ENCODE measurements at regions not wholly inside any gene's neighbourhood (a gene's known extent, or its start where the extent isn't known, plus 50 kb on each side); places are given as distances from the start of the nearest gene placed in this dataset.

DNA sequence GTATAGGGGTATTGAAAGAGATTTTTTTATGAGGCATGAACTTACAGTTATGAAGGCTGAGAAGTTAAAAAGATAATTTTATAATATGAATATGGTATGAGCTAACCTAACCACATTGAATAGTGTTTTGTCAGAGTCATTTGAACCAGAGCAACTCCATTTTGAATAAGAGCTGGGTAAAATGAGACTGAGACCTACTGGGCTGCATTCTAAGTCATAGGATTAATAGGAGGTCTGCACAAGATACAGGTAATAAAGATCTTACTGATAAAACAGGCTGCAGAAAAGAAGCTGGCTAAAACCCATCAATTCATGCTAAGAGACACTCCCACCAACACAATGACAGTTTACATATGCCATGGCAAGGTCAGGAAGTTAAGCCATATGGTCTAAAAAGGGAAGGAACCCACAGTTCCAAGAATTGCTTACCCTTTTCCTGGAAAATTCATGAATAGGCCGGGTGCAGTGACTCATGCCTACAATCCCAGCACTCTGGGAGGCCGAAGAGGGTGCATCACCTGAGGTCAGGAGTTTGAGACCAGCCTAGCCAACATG, 209.2 kb downstream of the TECRL start:
- BruUV-seq (replicated peaks), result no TSS peak
- no peak for ATAC-seq
- Histone ChIP-seq H3K9me3 (ENCODE audit: low read length) (no peaks in the 10 kb centered on the region), H3K36me3 (replicated peaks in 1 of 2; ENCODE audit: control insufficient read depth in 1 of 2, insufficient read depth in 2 of 2, low read length in 2 of 2) (no peaks in the 10 kb centered on the region), H3K27me3 (ENCODE audit: control insufficient read depth in 1 of 2, insufficient read depth in 2 of 2, low read length in 2 of 2) (no peaks in the 10 kb centered on the region), H3K79me2 (ENCODE audit: insufficient read depth, low read length) (no peaks in the 10 kb centered on the region), H3K4me2 (ENCODE audit: low read depth, low read length) (no peak overlapping the region), H4K20me1 (ENCODE audit: insufficient read depth, low read length) (no peaks in the 10 kb centered on the region), H3K9ac (ENCODE audit: insufficient read depth, low read depth, low read length) (no peak overlapping the region), H2AFZ (ENCODE audit: low read length) (no peak overlapping the region), H3K4me1 (ENCODE audit: insufficient read depth, low read length) (no peaks in the 10 kb centered on the region), H3K4me3 (replicated peaks in 1 of 3; ENCODE audit: insufficient read depth in 1 of 3, low read depth in 2 of 3, low read length in 3 of 3) (no peak overlapping the region), H3K27ac (ENCODE audit: extremely low read length, insufficient read depth, low read length) (no peak overlapping the region)
- WGBS (ENCODE audit: low lambda C conversion rate), result no CpG with 5 or more reads among the region's 2 CpGs
- POLR2A ChIA-PET, result no interaction called here
- FAIRE-seq, result no peak
- CTCF ChIA-PET (ENCODE audit: low intra/inter-chr PET ratio, low total read pairs), result no interaction called here
- DNase-seq (ENCODE audit: low spot score), result no peak
- no peak for TF ChIP-seq ZNF383 (CRISPR knock-in tag; IDR thresholded peaks at IDR 0.05; ENCODE audit: borderline replicate concordance)
- TF ChIP-seq ZNF841 (CRISPR knock-in tag; IDR thresholded peaks at IDR 0.05; ENCODE audit: borderline replicate concordance), result no peak
- TF ChIP-seq TFDP2 (CRISPR knock-in tag; IDR thresholded peaks at IDR 0.05), result no peak
- TF ChIP-seq ZNF180 (CRISPR knock-in tag; IDR thresholded peaks at IDR 0.05; ENCODE audit: borderline replicate concordance, low read depth), result no peak
- TF ChIP-seq, protein P1, sequence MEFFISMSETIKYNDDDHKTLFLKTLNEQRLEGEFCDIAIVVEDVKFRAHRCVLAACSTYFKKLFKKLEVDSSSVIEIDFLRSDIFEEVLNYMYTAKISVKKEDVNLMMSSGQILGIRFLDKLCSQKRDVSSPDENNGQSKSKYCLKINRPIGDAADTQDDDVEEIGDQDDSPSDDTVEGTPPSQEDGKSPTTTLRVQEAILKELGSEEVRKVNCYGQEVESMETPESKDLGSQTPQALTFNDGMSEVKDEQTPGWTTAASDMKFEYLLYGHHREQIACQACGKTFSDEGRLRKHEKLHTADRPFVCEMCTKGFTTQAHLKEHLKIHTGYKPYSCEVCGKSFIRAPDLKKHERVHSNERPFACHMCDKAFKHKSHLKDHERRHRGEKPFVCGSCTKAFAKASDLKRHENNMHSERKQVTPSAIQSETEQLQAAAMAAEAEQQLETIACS (CRISPR knock-in tag; IDR thresholded peaks at IDR 0.05), result no peak
- TF ChIP-seq NFATC3 (CRISPR knock-in tag; IDR thresholded peaks at IDR 0.05), result no peak
- no peak for TF ChIP-seq MAFG (CRISPR knock-in tag; IDR thresholded peaks at IDR 0.05)
- TF ChIP-seq HOXA3 (CRISPR knock-in tag; IDR thresholded peaks at IDR 0.05), result no peak
- TF ChIP-seq ZNF660 (CRISPR knock-in tag; IDR thresholded peaks at IDR 0.05; ENCODE audit: borderline replicate concordance, low read depth), result no peak
- no peak for TF ChIP-seq MBD4 (IDR thresholded peaks at IDR 0.05; ENCODE audit: borderline replicate concordance, low read length)
- no peak for TF ChIP-seq ZNF34 (CRISPR knock-in tag; IDR thresholded peaks at IDR 0.05; ENCODE audit: borderline replicate concordance)
- TF ChIP-seq ZNF263 (CRISPR knock-in tag; IDR thresholded peaks at IDR 0.05), result no peak
- no peak for TF ChIP-seq AHR (CRISPR knock-in tag; IDR thresholded peaks at IDR 0.05)
- TF ChIP-seq SATB2 (CRISPR knock-in tag; IDR thresholded peaks at IDR 0.05), result no peak
- in situ Hi-C loops (cut with HindIII; ENCODE audit: extremely low pct_ligation_motif_present, low pct_unique_long_range_greater_than_20kb) (no loop called here), intact Hi-C loops (cut with micrococcal nuclease; ENCODE audit: unreplicated experiment) (no loop called here)

All from HepG2 (cell line).